HUES64 (cell line): ENCODE measurements at regions not wholly inside any gene's neighbourhood (a gene's known extent, or its start where the extent isn't known, plus 50 kb on each side); places are given as distances from the start of the nearest gene placed in this dataset.
A peak's percentile ranks its signal among the peaks of the same experiment; 100 is the strongest.

Source experiments
- H3K27ac ChIP-seq: 2 replicates; pipeline ENCODE4 v1.7.0; 2013; ENCODE audit warnings: low read depth, low read length, inconsistent platforms
- H3K27me3 ChIP-seq: 2 replicates; pipeline ENCODE4 v1.6.1; 2013; ENCODE audit warnings: mild to moderate bottlenecking, low read length; ENCODE audit not compliant: insufficient read depth
- H3K36me3 ChIP-seq: 2 replicates; pipeline ENCODE4 v1.6.1; 2013; ENCODE audit warnings: mild to moderate bottlenecking, low read length; ENCODE audit not compliant: insufficient read depth
- H3K4me1 ChIP-seq: 2 replicates; pipeline ENCODE4 v1.6.1; 2013; ENCODE audit warnings: mild to moderate bottlenecking, low read length, moderate library complexity; ENCODE audit not compliant: insufficient read depth
- H3K4me3 ChIP-seq: 2 replicates; pipeline ENCODE4 v1.5.1; 2013; ENCODE audit warnings: mild to moderate bottlenecking, low read length, moderate library complexity
- H3K9ac ChIP-seq: 2 replicates; pipeline ENCODE4 v1.6.1; 2013; ENCODE audit warnings: mild to moderate bottlenecking, low read depth, low read length
- H3K9me3 ChIP-seq: 2 replicates; pipeline ENCODE4 v1.6.1; 2013; ENCODE audit warnings: low read depth, low read length; ENCODE audit not compliant: insufficient read depth
- WGBS: fragments of 150-250, 120-280 bp; methylation state at CpG from one replicate; pipeline ENCODE4 v1.1.7; 2013; ENCODE audit warnings: missing lambda C conversion rate; 5-methylcytosine and 5-hydroxymethylcytosine counted together

DNA sequence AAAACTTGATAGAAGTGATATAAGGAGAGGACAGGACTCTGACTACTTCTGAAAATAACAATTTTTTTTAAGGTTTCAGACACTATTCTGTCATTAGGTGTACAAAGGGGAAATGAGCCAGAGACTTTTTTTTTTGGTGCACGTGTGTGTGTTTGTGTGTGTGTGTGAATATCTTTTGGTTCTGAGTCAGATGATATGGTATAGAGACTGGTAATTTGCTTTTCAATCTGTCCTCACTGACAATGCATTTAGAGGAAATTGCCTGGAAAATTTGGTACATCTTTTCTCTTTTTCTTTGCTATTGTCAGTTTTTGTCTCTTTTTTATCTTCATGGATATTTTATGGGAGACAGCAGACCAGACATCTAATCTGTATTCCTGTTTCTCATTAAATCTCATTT is 59.3 kb downstream of the DDIT4L start:
- no peak overlapping the region for H3K4me3 ChIP-seq
- H3K4me1 ChIP-seq: no peaks in the 10 kb centered on the region
- H3K9ac ChIP-seq: no peak overlapping the region
- WGBS: 91% methylated on average over 1 of the region's 1 CpG
- H3K27ac ChIP-seq: no peak overlapping the region
- no peaks in the 10 kb centered on the region for H3K9me3 ChIP-seq
- no peaks in the 10 kb centered on the region for H3K36me3 ChIP-seq
- H3K27me3 ChIP-seq: no peaks in the 10 kb centered on the region

DNA sequence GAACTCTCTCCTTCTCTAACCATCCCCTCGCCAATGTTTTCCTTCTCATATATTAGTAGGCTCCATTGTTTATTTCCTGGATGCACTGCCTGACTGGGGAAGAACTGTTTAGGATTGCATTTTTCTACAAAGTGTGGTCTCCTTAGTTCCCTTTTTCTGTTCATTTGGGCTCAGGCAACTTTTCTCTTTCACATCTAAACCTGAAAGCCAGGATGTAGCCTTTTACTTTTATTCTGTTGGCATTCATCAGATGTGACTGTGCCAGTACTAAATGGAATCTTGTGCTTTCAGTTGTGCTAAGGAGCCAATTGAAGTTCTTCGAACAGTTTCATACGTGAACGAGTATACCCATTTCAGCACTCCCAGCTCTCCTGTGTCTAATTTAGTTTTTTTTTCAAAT is 59.8 kb downstream of the DDIT4L start:
- H3K9ac ChIP-seq: no peak overlapping the region
- H3K4me3 ChIP-seq: no peak overlapping the region
- H3K4me1 ChIP-seq: no peaks in the 10 kb centered on the region
- H3K27ac ChIP-seq: no peak overlapping the region
- 96% methylated on average over 4 of the region's 4 CpGs for WGBS
- H3K9me3 ChIP-seq: no peaks in the 10 kb centered on the region
- H3K27me3 ChIP-seq: no peaks in the 10 kb centered on the region
- H3K36me3 ChIP-seq: no peaks in the 10 kb centered on the region

DNA sequence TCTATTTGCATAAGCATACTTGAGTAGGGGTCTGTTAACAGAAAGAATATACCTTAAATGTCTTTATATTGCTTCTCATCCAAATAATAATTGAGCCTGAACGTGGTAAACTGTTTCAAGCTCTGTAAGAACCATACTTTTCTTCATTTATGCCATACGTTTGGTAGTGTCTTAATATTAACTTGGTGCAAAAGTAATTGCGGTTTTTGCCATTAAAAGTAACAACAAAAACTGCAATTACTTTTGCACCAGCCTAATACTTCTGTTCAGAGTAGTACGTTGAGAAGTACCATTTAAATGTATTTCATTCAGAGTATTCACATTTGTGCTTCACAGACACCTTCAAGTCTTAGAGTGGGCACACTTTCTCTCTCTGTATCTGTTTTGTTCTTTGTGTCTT is 60.5 kb downstream of the DDIT4L start:
- 83% methylated on average over 1 of the region's 4 CpGs for WGBS
- Histone ChIP-seq H3K4me3 (no peak overlapping the region), H3K27ac (no peak overlapping the region), H3K27me3 (no peaks in the 10 kb centered on the region), H3K9ac (no peak overlapping the region), H3K36me3 (no peaks in the 10 kb centered on the region), H3K4me1 (no peaks in the 10 kb centered on the region), H3K9me3 (0 out of 2 replicates have a peak, but pooled peaks cover 1% of the 10 kb centered on the region)

GRCh38 chr4:100128338-100128737 is 61.9 kb downstream of the DDIT4L start:
- H3K9ac ChIP-seq: no peak overlapping the region
- H3K36me3 ChIP-seq: no peaks in the 10 kb centered on the region
- no peak overlapping the region for H3K27ac ChIP-seq
- no peaks in the 10 kb centered on the region for H3K27me3 ChIP-seq
- H3K9me3 ChIP-seq: 0 out of 2 replicates have a peak, but pooled peaks cover 2% of the 10 kb centered on the region
- no peaks in the 10 kb centered on the region for H3K4me1 ChIP-seq
- H3K4me3 ChIP-seq: no peak overlapping the region
- 100% methylated on average over 1 of the region's 2 CpGs for WGBS

DNA sequence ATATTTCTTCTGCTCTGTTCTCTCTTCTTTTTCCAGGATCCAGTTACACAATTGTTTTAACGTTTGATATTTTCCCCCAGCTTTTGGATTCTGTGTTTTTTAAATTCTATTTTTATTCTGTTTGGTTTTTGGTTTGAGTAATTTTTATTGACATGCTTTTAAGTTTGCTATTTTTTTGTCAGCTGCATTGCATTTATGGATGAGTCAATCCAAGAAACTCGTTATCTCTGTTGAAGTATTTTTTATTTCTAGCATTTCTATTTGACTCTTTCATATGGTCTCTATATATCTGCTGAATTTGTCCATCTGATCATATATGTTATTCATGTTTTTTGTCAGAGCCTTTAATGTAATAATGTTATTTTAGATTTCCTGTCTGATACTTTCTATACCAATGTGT is 65.6 kb downstream of the DDIT4L start:
- no peaks in the 10 kb centered on the region for H3K4me1 ChIP-seq
- WGBS: 100% methylated on average over 1 of the region's 2 CpGs
- H3K27ac ChIP-seq: no peak overlapping the region
- H3K36me3 ChIP-seq: no peaks in the 10 kb centered on the region
- no peak overlapping the region for H3K4me3 ChIP-seq
- 0 out of 2 replicates have a peak, but pooled peaks cover 2% of the 10 kb centered on the region for H3K9me3 ChIP-seq
- H3K27me3 ChIP-seq: no peaks in the 10 kb centered on the region
- no peak overlapping the region for H3K9ac ChIP-seq

DNA sequence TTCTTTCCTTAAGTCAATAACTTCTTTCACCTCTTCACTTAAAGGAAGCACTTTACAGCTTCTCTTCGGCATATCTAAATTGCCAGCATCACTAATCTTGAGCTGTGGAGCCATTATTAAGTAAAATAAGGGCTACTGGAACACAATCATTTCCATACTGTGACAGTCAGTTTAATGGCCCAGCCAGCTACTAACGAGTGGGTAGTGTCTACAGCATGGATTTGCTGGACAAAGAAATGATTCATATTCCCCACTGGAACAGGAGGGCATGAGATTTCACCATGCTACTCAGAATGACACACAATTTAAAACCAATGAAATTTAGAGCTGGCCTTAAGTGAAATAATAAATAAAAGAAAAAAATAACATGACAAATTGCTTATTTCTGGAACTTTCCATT is 72.1 kb downstream of the DDIT4L start:
- Histone ChIP-seq H3K27me3 (no peaks in the 10 kb centered on the region), H3K36me3 (no peaks in the 10 kb centered on the region), H3K4me3 (no peak overlapping the region), H3K27ac (no peak overlapping the region), H3K9me3 (no peaks in the 10 kb centered on the region), H3K9ac (no peak overlapping the region), H3K4me1 (peaks cover 27% of the 10 kb centered on the region)
- 89% methylated on average over 2 of the region's 2 CpGs for WGBS

DNA sequence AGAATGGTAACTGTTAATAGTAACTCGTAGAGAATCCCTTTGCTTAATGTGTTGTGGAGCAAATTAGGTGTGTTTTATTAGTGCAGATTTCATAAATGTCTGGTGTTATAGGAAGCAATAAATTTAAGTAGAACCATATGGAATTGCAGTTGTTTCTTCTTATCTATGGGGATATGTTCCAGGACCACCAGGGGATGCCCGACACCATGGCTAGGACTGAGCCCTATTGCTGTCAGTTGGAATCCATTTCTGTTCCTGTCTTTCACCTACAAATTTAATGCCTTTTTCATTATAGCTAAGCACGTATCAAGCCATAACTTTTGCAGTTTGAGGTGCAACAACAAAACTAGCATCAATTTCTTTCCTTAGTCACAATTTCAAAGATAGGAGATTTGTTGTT is 72.5 kb downstream of the DDIT4L start:
- Histone ChIP-seq H3K4me1 (peaks cover 31% of the 10 kb centered on the region), H3K27ac (no peak overlapping the region), H3K27me3 (no peaks in the 10 kb centered on the region), H3K36me3 (no peaks in the 10 kb centered on the region), H3K4me3 (no peak overlapping the region), H3K9me3 (no peaks in the 10 kb centered on the region), H3K9ac (no peak overlapping the region)
- 91% methylated on average over 3 of the region's 3 CpGs for WGBS

DNA sequence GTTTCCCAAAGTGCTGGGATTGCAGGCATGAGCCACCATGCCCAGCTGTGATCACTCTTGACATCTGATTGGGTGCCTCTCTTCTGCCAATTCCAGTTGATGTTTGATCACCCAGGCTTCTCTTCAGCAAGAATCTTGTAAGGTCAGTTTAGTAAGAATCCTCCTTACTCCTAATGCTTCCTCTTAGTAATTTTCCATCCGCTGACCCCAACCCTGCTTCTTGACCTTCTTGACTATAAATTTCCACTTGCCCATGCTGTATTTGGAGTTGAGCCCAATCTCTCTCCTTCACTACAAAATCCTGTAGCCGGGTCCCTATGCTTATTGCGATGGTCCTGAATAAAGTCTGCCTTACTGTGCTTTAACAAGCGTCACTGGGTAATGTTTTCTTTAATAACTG is 75.4 kb downstream of the DDIT4L start:
- 99% methylated on average over 3 of the region's 4 CpGs for WGBS
- peaks cover 34% of the 10 kb centered on the region for H3K4me1 ChIP-seq
- no peaks in the 10 kb centered on the region for H3K27me3 ChIP-seq
- H3K9me3 ChIP-seq: no peaks in the 10 kb centered on the region
- H3K4me3 ChIP-seq: no peak overlapping the region
- no peaks in the 10 kb centered on the region for H3K36me3 ChIP-seq
- no peak overlapping the region for H3K9ac ChIP-seq
- H3K27ac ChIP-seq: no peak overlapping the region

DNA sequence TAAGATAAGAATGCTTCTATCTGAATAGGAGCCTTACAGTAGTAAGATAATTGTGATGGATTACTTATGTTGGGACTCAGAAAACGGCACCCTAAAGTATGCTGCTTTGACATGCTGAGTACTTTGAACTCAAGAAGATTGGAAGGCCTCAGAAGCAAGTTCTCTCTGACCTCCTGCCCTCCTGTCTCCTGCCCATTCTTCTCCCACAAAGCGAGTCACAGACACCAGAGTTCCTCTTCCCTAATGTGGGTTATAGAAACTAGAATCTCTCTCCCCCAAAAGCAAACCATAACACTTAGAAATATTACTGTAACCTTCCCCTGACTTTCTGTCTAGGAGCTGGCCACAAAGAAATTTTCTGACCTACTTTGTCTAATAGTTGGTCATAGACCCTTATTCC is 76.5 kb downstream of the DDIT4L start:
- H3K27me3 ChIP-seq: no peaks in the 10 kb centered on the region
- no peaks in the 10 kb centered on the region for H3K9me3 ChIP-seq
- no peak overlapping the region; the same call in 1 of the 2 replicates for H3K4me3 ChIP-seq
- no peaks in the 10 kb centered on the region for H3K36me3 ChIP-seq
- H3K27ac ChIP-seq: peak overlapping the region; percentile 47; the same call in 1 of the 2 replicates
- H3K9ac ChIP-seq: no peak overlapping the region
- peaks cover 34% of the 10 kb centered on the region for H3K4me1 ChIP-seq
- 49% methylated on average over 2 of the region's 2 CpGs for WGBS

DNA sequence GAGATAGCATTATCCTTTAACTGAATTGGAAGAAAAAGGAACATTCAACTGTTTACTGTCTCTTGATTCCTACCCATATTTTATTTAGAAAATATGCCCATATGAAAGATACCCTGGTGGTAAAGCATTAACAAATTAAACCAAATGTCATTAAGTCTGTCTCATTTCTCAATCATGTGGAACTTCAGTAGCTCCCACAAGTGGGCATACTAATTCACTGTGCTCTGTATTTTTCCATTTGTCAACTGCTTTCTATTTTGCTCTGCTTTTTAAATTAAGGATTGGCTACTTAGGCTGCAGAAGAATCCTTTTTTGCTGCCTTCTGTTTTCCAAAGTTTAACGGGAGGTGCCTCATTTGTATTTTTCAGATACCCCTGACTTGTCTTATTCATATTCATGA is 77.2 kb downstream of the DDIT4L start:
- Histone ChIP-seq H3K27ac (peak overlapping the region; percentile 45; the same call in 1 of the 2 replicates), H3K36me3 (no peaks in the 10 kb centered on the region), H3K9me3 (no peaks in the 10 kb centered on the region), H3K27me3 (no peaks in the 10 kb centered on the region), H3K4me1 (peaks cover 32% of the 10 kb centered on the region), H3K4me3 (no peak overlapping the region; the same call in 1 of the 2 replicates), H3K9ac (no peak overlapping the region)
- 15% methylated on average over 1 of the region's 1 CpG for WGBS

- 89% methylated on average over 2 of the region's 2 CpGs for WGBS
- H3K36me3 ChIP-seq: no peaks in the 10 kb centered on the region
- H3K9me3 ChIP-seq: no peaks in the 10 kb centered on the region
- H3K4me3 ChIP-seq: no peak overlapping the region
- H3K9ac ChIP-seq: no peak overlapping the region
- H3K4me1 ChIP-seq: peaks cover 22% of the 10 kb centered on the region
- H3K27ac ChIP-seq: no peak overlapping the region
- no peaks in the 10 kb centered on the region for H3K27me3 ChIP-seq
Measured at GRCh38 chr4:100109921-100110320, 80.3 kb downstream of the DDIT4L start.

DNA sequence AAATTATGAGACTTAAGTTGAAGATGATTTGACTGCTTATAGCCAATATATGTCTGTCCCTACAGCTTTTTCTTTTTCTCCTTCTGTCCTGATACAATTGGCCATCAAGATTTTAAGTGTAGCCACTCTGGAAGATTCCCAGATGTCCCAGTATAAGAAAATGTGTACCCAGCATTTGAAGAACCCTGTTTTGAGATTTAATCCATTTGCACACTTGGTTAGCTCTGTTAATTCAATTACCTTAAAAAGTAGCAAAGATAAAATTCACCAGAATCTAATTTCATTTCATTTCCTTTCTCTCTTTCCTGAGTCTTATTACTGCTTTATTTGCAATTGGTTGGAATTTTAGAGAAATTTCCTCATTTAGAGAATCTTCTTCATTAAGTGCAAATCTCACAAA is 81.4 kb downstream of the DDIT4L start:
- no peaks in the 10 kb centered on the region for H3K36me3 ChIP-seq
- H3K9me3 ChIP-seq: no peaks in the 10 kb centered on the region
- no peak overlapping the region for H3K27ac ChIP-seq
- H3K27me3 ChIP-seq: no peaks in the 10 kb centered on the region
- no peak overlapping the region for H3K9ac ChIP-seq
- peaks cover 13% of the 10 kb centered on the region for H3K4me1 ChIP-seq
- no peak overlapping the region for H3K4me3 ChIP-seq
